Vagina (tissue), 2 donors: ENCODE measurements at regions not wholly inside any gene's neighbourhood (a gene's known extent, or its start where the extent isn't known, plus 50 kb on each side); places are given as distances from the start of the nearest gene placed in this dataset.
"Not testable (repeated sequence)": the region's sequence is repeated elsewhere in the genome, so short reads cannot be mapped to it uniquely, and the experiment has no call there.

Source experiments
- DNase-seq, 2 donors: peaks; one replicate each; pipeline ENCODE4 v3.0.0-alpha.2; 2017; ENCODE audit errors: extremely low spot score in 2 of 2
- H3K27ac ChIP-seq: fragments of 200-600 bp; sonication (generic); one replicate; pipeline ENCODE4 v1.5.1; 2019
- H3K27me3 ChIP-seq: fragments of 200-600 bp; sonication (generic); one replicate; pipeline ENCODE4 v1.5.1; 2019
- H3K36me3 ChIP-seq, 2 donors: fragments of 200-600 bp; sonication (generic); one replicate each; pipeline ENCODE4 v1.5.1; 2017 to 2019
- H3K4me1 ChIP-seq: fragments of 200-600 bp; sonication (generic); one replicate; pipeline ENCODE4 v1.5.1; 2019
- H3K4me3 ChIP-seq, 2 donors: fragments of 200-600 bp; sonication (generic); 1 replicate in 1 of 2; 2 replicates in 1 of 2; pipeline ENCODE4 v1.5.1; 2016 to 2019
- H3K9me3 ChIP-seq: fragments of 200-600 bp; sonication (generic); one replicate; pipeline ENCODE4 v1.5.1; 2019
- CTCF ChIP-seq, 3 experiments: fragments of 450-650 bp in 2 of 3; fragments of 200-600 bp in 1 of 3; sonication (generic) in 1 of 3; IDR thresholded peaks; one replicate each; pipeline ENCODE4 v1.5.1; 2017 to 2019; ENCODE audit warnings: antibody characterized with exemption in 3 of 3, mild to moderate bottlenecking in 2 of 3, moderate library complexity in 2 of 3
- POLR2A ChIP-seq, 2 donors: fragments of 450-650 bp; IDR thresholded peaks; one replicate each; pipeline ENCODE4 v1.6.1; 2017; ENCODE audit warnings: antibody characterized with exemption in 2 of 2, mild to moderate bottlenecking in 2 of 2, moderate library complexity in 2 of 2
- POLR2AphosphoS5 ChIP-seq, 2 donors: sonication (generic); formaldehyde crosslinking; IDR thresholded peaks; one replicate each; pipeline ENCODE4 v1.9.0; 2017; ENCODE audit warnings: antibody characterized with exemption in 2 of 2, mild to moderate bottlenecking in 2 of 2, low read depth in 1 of 2; ENCODE audit not compliant: insufficient read depth in 1 of 2
- intact Hi-C: fragments of 100-400 bp; cut with DNase I; formaldehyde crosslinking; loops from one replicate; pipeline ENCODE4 v1.15.1; 2023

DNA sequence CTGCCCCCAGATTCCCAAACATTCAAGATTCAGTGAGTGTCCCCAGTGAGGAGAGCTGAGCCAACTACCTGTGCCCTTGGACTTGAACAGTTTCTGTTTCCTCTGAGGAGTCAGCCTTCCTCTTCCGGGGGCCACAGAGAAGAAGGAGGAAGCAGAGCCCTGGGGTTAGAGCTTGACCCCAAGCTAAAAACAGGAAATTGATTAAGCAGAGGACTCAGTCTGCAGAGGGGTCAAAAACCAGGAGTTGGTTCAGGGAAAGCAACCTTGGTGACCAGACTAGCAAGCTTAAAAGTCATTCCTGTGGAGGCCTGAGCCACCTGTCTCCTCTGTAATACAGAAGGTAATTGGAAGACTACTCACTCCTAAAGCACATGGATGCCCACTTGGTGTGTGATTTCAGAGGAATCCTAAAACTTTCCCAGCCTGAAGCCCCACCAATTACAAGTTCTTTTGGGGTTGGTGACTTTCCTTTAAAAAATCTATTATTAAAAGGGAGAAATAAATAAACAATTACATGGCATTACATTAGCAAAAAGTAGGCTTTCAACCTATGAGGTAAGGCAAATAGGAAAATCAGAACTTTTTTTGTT is 64.2 kb upstream of the SELENOP start:
- intact Hi-C loops = no loop called here
- Histone ChIP-seq H3K4me1 (no peaks in the 10 kb centered on the region), H3K27me3 (no peaks in the 10 kb centered on the region), H3K27ac (no peak overlapping the region), H3K4me3 (no peak overlapping the region), H3K36me3 (no peaks in the 10 kb centered on the region), H3K9me3 (no peaks in the 10 kb centered on the region)
- TF ChIP-seq CTCF (IDR thresholded peaks at IDR 0.05) (no peak), POLR2A (IDR thresholded peaks at IDR 0.05) (no peak), POLR2AphosphoS5 (IDR thresholded peaks at IDR 0.05; ENCODE audit: insufficient read depth in 1 of 2, low read depth in 1 of 2) (no peak)
- DNase-seq = no peak

GRCh38 chr5:42875211-42875610 is 63.5 kb upstream of the SELENOP start:
- Histone ChIP-seq H3K27ac (no peak overlapping the region), H3K4me3 (no peak overlapping the region), H3K27me3 (no peaks in the 10 kb centered on the region), H3K4me1 (no peaks in the 10 kb centered on the region), H3K36me3 (no peaks in the 10 kb centered on the region), H3K9me3 (no peaks in the 10 kb centered on the region)
- DNase-seq = no peak
- TF ChIP-seq POLR2AphosphoS5 (IDR thresholded peaks at IDR 0.05; ENCODE audit: insufficient read depth in 1 of 2, low read depth in 1 of 2) = no peak
- TF ChIP-seq POLR2A (IDR thresholded peaks at IDR 0.05) = no peak
- TF ChIP-seq CTCF (IDR thresholded peaks at IDR 0.05) = no peak
- intact Hi-C loops = no loop called here

DNA sequence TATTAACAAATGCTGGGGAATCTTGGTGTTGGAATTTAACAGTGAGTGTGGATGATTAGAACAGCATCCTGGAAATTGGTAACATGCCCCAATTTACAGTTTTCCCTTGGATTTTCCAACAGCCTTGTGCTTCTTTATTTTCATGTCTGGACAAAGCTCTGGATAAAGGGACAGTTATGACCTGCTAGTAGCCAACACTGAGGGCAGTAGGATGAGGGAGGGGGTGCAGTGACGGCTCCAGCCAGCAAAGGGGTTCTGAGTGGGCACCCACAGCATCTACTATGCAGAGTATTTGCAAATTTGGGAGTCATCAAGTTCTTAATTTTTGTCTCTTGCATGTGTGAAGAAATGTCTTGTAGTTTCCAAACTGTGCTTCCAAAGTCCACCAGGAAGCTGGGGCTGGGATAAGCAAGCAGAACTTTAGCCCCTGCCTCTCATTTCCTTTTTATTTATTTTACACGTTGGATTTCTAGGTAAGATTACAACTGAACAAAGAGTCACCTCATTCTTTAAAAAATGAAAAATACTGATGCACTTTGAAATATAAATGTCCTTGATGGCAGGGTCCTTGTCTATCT is 63.0 kb upstream of the SELENOP start:
- Histone ChIP-seq H3K27me3 (no peaks in the 10 kb centered on the region), H3K27ac (no peak overlapping the region), H3K9me3 (no peaks in the 10 kb centered on the region), H3K4me3 (no peak overlapping the region), H3K4me1 (no peaks in the 10 kb centered on the region), H3K36me3 (no peaks in the 10 kb centered on the region)
- no peak for DNase-seq
- TF ChIP-seq CTCF (IDR thresholded peaks at IDR 0.05) (no peak), POLR2A (IDR thresholded peaks at IDR 0.05) (no peak), POLR2AphosphoS5 (IDR thresholded peaks at IDR 0.05; ENCODE audit: insufficient read depth in 1 of 2, low read depth in 1 of 2) (no peak)
- intact Hi-C loops = no loop called here

GRCh38 chr5:42872865-42873264 is 61.2 kb upstream of the SELENOP start:
- H3K4me1 ChIP-seq = no peaks in the 10 kb centered on the region
- no peak for DNase-seq
- no peak for TF ChIP-seq CTCF (IDR thresholded peaks at IDR 0.05)
- no peak for TF ChIP-seq POLR2AphosphoS5 (IDR thresholded peaks at IDR 0.05; ENCODE audit: insufficient read depth in 1 of 2, low read depth in 1 of 2)
- no peak for TF ChIP-seq POLR2A (IDR thresholded peaks at IDR 0.05)
- H3K27ac ChIP-seq = no peak overlapping the region
- no peaks in the 10 kb centered on the region for H3K27me3 ChIP-seq
- intact Hi-C loops = no loop called here
- H3K9me3 ChIP-seq = no peaks in the 10 kb centered on the region
- no peak overlapping the region for H3K4me3 ChIP-seq
- no peaks in the 10 kb centered on the region for H3K36me3 ChIP-seq

GRCh38 chr5:42870882-42871418 is 59.3 kb upstream of the SELENOP start:
- no peaks in the 10 kb centered on the region for H3K4me1 ChIP-seq
- H3K27me3 ChIP-seq = no peaks in the 10 kb centered on the region
- no peak for DNase-seq
- TF ChIP-seq CTCF (IDR thresholded peaks at IDR 0.05) = no peak
- TF ChIP-seq POLR2AphosphoS5 (IDR thresholded peaks at IDR 0.05; ENCODE audit: insufficient read depth in 1 of 2, low read depth in 1 of 2) = no peak
- TF ChIP-seq POLR2A (IDR thresholded peaks at IDR 0.05) = no peak
- intact Hi-C loops = no loop called here
- no peak overlapping the region for H3K27ac ChIP-seq
- H3K4me3 ChIP-seq = no peak overlapping the region
- H3K36me3 ChIP-seq = no peaks in the 10 kb centered on the region
- no peaks in the 10 kb centered on the region for H3K9me3 ChIP-seq

GRCh38 chr5:42868417-42868816 is 56.7 kb upstream of the SELENOP start:
- H3K4me3 ChIP-seq, H3K27ac ChIP-seq, H3K36me3 ChIP-seq, H3K27me3 ChIP-seq, H3K4me1 ChIP-seq, DNase-seq, H3K9me3 ChIP-seq, intact Hi-C loops: not testable (repeated sequence)

- H3K27ac ChIP-seq, DNase-seq, intact Hi-C loops, H3K4me1 ChIP-seq, H3K36me3 ChIP-seq, H3K9me3 ChIP-seq, H3K27me3 ChIP-seq, H3K4me3 ChIP-seq: not testable (repeated sequence)
These were observed 53.1 kb upstream of the SELENOP start for GRCh38 chr5:42864749-42865148.
